Activated CD4-positive, alpha-beta T cell treated with anti-CD3 and anti-CD28 coated beads for 36 hours (primary cell): ENCODE measurements at regions not wholly inside any gene's neighbourhood (a gene's known extent, or its start where the extent isn't known, plus 50 kb on each side); places are given as distances from the start of the nearest gene placed in this dataset.

Experiments used
- ATAC-seq: fragments of 200-7000 bp; cut with Tn5 transposase; one replicate; pipeline ENCODE4 v1.10.0; 2021; ENCODE audit warnings: mild to moderate bottlenecking, moderate library complexity
- CTCF ChIA-PET: fragments of 350-600 bp; sonication (Branson Sonifier 250); formaldehyde crosslinking; loops from one replicate; lab custom pipeline; 2021; ENCODE audit warnings: antibody characterized with exemption; lab: Charles Lee
- POLR2A ChIA-PET: fragments of 350-600 bp; sonication (Branson Sonifier 250); formaldehyde crosslinking; loops from one replicate; lab custom pipeline; 2021; ENCODE audit warnings: antibody characterized with exemption, inconsistent platforms; lab: Charles Lee
- DNase-seq: peaks from one replicate; pipeline ENCODE4 v3.0.0-alpha.2; 2020
- H3K27ac Mint-ChIP-seq: one replicate; pipeline ENCODE4 v1.8.0; 2021; ENCODE audit warnings: mixed read lengths
- H3K27me3 Mint-ChIP-seq: one replicate; pipeline ENCODE4 v1.8.0; 2021; ENCODE audit warnings: mixed read lengths
- H3K36me3 Mint-ChIP-seq: one replicate; pipeline ENCODE4 v1.8.0; 2021; ENCODE audit warnings: low read depth, mixed read lengths
- H3K4me1 Mint-ChIP-seq: one replicate; pipeline ENCODE4 v1.8.0; 2021; ENCODE audit warnings: mixed read lengths
- H3K4me3 Mint-ChIP-seq: one replicate; pipeline ENCODE4 v1.8.0; 2021; ENCODE audit warnings: mild to moderate bottlenecking, moderate library complexity, mixed read lengths
- H3K9me3 Mint-ChIP-seq: one replicate; pipeline ENCODE4 v1.8.0; 2021; ENCODE audit warnings: low read depth, mixed read lengths
- intact Hi-C, 2 experiments: fragments of 100-400 bp; cut with DNase I in 1 of 2; cut with micrococcal nuclease in 1 of 2; formaldehyde crosslinking; loops; one replicate each; pipeline versions ENCODE4 v1.14.2 to v1.15.1; 2022 to 2024; cut with DNase I, micrococcal nuclease

- ATAC-seq (no peak), DNase-seq (no peak)
- ChIA-PET CTCF (interaction anchor here (0.6 kb wide), 2 partner anchors 17 to 1618 kb away, joined by 3 read pairs; no protein-coding TSS in a partner anchor), POLR2A (no interaction called here)
- no peaks in the 10 kb centered on the region for H3K36me3 Mint-ChIP-seq
- H3K4me3 Mint-ChIP-seq: no peak overlapping the region
- no peaks in the 10 kb centered on the region for H3K9me3 Mint-ChIP-seq
- no peak overlapping the region for H3K27ac Mint-ChIP-seq
- no peaks in the 10 kb centered on the region for H3K27me3 Mint-ChIP-seq
- H3K4me1 Mint-ChIP-seq: no peaks in the 10 kb centered on the region
- intact Hi-C loops: no loop called here
Observed at GRCh38 chr7:25776744-25777123, 375.3 kb upstream of the NFE2L3 start.

GRCh38 chr7:25777969-25778708, 373.9 kb upstream of the NFE2L3 start:
- POLR2A ChIA-PET: no interaction called here
- ATAC-seq: no peak

GRCh38 chr7:25779002-25779546, 372.9 kb upstream of the NFE2L3 start:
- DNase-seq (no peak), ATAC-seq (no peak)
- no peaks in the 10 kb centered on the region for H3K4me1 Mint-ChIP-seq
- H3K27ac Mint-ChIP-seq: no peak overlapping the region
- H3K36me3 Mint-ChIP-seq: no peaks in the 10 kb centered on the region
- intact Hi-C loops: no loop called here
- H3K4me3 Mint-ChIP-seq: no peak overlapping the region
- POLR2A ChIA-PET: no interaction called here
- CTCF ChIA-PET: no interaction called here
- no peaks in the 10 kb centered on the region for H3K9me3 Mint-ChIP-seq
- no peaks in the 10 kb centered on the region for H3K27me3 Mint-ChIP-seq

More at GRCh38 chr7:25777969-25778708, 373.9 kb upstream of the NFE2L3 start:
- H3K27me3 Mint-ChIP-seq: no peaks in the 10 kb centered on the region
- no peaks in the 10 kb centered on the region for H3K9me3 Mint-ChIP-seq
- CTCF ChIA-PET: no interaction called here
- no peaks in the 10 kb centered on the region for H3K4me1 Mint-ChIP-seq
- H3K36me3 Mint-ChIP-seq: no peaks in the 10 kb centered on the region
- intact Hi-C loops: no loop called here
- no peak overlapping the region for H3K27ac Mint-ChIP-seq
- no peak for DNase-seq
- no peak overlapping the region for H3K4me3 Mint-ChIP-seq

DNA sequence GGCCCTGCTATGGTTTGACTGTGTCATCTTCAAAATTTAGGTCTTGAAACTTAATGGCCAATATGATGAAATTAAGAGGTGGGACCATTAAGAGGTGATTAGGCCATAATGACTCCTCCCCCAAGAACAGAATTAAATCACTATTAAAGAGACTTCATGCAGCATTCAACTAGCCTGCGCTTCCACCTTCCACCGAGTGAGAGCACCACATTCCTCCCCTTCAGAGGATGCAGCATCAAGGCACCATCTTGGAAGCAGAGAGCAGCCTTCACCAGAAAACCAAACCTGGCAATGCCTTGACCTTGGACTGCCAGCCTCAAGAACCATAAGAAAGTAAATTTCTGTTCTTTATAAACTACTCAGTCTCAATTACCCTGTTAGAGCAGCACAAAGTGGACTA, 371.1 kb upstream of the NFE2L3 start:
- Mint-ChIP-seq H3K4me3 (no peak overlapping the region), H3K36me3 (no peaks in the 10 kb centered on the region), H3K9me3 (no peaks in the 10 kb centered on the region), H3K27me3 (peaks cover 4% of the 10 kb centered on the region), H3K4me1 (no peaks in the 10 kb centered on the region), H3K27ac (no peak overlapping the region)
- ChIA-PET CTCF (no interaction called here), POLR2A (no interaction called here)
- DNase-seq (no peak), ATAC-seq (no peak)
- intact Hi-C loops: no loop called here

- H3K36me3 Mint-ChIP-seq: no peaks in the 10 kb centered on the region
- ATAC-seq: no peak
- H3K27me3 Mint-ChIP-seq: peaks cover 4% of the 10 kb centered on the region
- no peak overlapping the region for H3K4me3 Mint-ChIP-seq
- H3K27ac Mint-ChIP-seq: no peak overlapping the region
- CTCF ChIA-PET: interaction anchor here (0.6 kb wide), 1 partner anchor 234 kb away, joined by 3 read pairs; no protein-coding TSS in a partner anchor
- no peak for DNase-seq
- no peaks in the 10 kb centered on the region for H3K4me1 Mint-ChIP-seq
- POLR2A ChIA-PET: no interaction called here
- no peaks in the 10 kb centered on the region for H3K9me3 Mint-ChIP-seq
- intact Hi-C loops: no loop called here
Observed at GRCh38 chr7:25781704-25782103, 370.3 kb upstream of the NFE2L3 start.

DNA sequence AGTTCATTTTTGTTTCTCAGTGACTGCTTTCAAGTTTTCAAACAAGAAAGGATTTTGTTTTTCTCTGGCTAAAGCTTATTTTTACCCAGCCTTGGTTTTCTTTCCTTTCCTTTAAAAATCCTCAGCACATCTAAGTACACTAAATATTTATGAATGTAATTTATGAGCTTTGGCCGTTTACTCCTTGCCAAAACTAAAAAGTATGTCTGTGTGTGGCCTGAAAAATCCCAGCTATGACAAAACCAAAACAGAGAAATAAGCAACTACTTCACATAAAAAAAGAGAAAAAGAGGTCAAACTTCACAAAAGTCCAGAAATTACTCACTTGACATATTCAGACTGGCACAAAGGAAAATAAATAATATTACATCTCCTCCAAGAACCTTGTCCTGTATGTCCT, 365.1 kb upstream of the NFE2L3 start:
- DNase-seq (no peak), ATAC-seq (no peak)
- Mint-ChIP-seq H3K9me3 (no peaks in the 10 kb centered on the region), H3K27me3 (peaks cover 6% of the 10 kb centered on the region), H3K36me3 (no peaks in the 10 kb centered on the region), H3K4me3 (no peak overlapping the region), H3K27ac (no peak overlapping the region), H3K4me1 (no peaks in the 10 kb centered on the region)
- CTCF ChIA-PET: interaction anchor here (0.6 to 0.7 kb wide), 2 partner anchors 100 to 200 kb away, joined by 3 read pairs; no protein-coding TSS in a partner anchor
- intact Hi-C loops: no loop called here
- POLR2A ChIA-PET: no interaction called here

DNA sequence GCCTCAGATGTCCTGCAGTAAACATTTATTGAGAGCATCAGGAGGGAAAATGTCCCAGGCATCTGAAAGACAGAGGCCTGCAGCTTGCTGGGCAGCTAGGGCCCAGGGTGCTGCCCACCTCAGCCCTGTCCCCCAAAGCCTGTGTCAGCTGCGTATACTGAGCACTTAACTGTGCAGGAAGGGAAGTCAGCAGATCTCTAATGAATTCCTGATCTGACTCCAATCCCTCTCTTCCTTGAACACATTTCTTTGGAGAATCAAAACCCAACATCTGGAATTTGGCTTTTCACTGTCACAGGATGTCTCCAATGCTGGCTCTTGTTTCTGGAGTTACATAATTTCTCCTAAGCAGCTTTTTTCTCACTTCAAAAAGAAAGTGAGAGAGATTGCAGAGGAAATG, 364.7 kb upstream of the NFE2L3 start:
- ChIA-PET POLR2A (no interaction called here), CTCF (interaction anchor here (0.6 to 0.7 kb wide), 2 partner anchors 101 to 200 kb away, joined by 3 read pairs; no protein-coding TSS in a partner anchor)
- H3K27me3 Mint-ChIP-seq: peaks cover 6% of the 10 kb centered on the region
- no peak for ATAC-seq
- H3K9me3 Mint-ChIP-seq: no peaks in the 10 kb centered on the region
- no peaks in the 10 kb centered on the region for H3K36me3 Mint-ChIP-seq
- H3K4me1 Mint-ChIP-seq: no peaks in the 10 kb centered on the region
- no peak overlapping the region for H3K27ac Mint-ChIP-seq
- DNase-seq: no peak
- no peak overlapping the region for H3K4me3 Mint-ChIP-seq
- intact Hi-C loops: no loop called here

DNA sequence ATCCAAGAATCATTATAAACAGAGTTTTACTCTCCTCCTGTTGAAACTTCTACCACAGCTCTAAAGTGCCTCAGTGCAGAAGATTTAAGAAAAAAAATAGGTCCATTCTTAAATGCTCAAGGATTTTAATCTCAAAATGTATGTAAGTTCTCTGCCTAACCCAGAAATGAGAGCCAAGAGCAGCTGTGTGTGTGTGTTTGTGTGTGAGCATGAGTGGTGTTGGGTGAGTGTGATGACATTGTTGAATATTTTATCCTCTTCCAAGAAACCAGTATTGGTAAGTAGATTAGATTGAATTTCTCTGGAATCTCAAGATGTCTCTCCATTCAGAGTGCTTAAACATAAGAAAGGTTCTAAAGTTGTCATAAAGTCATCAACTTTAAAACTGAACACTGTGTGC, 363.6 kb upstream of the NFE2L3 start:
- no peaks in the 10 kb centered on the region for H3K9me3 Mint-ChIP-seq
- ChIA-PET POLR2A (no interaction called here), CTCF (no interaction called here)
- H3K36me3 Mint-ChIP-seq: no peaks in the 10 kb centered on the region
- intact Hi-C loops: no loop called here
- no peak overlapping the region for H3K4me3 Mint-ChIP-seq
- H3K4me1 Mint-ChIP-seq: no peaks in the 10 kb centered on the region
- DNase-seq (no peak), ATAC-seq (no peak)
- H3K27me3 Mint-ChIP-seq: peaks cover 10% of the 10 kb centered on the region
- H3K27ac Mint-ChIP-seq: no peak overlapping the region

DNA sequence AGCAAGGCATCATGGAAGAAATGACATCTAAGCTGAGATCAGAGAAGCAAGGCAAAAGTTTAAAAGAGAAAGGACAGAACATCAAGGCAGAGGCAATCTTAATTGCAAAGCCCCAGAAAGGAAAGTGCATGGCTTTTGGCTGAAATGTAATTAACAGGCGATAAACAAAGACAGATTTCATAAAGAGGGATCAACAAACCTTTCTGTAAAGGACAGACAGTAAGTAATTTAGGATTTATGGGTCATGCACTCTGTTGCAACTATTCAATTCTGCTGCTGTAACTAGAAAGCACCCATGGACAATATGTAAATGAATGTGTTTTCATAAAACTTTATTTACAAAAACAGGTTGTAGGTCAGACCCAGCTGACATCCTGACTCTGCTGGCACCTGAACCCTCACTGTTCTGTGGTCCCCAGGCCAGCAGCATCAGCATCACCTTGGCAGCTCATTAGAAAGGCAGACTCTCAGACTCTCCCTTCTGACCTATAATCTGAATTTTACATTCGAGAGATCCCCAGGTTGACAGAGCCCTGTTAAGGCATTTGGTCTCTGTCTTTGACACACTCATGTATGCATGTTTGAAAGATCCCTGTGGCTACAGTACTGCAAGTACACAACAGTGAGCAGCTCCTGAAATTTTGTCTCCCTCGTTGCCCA, 362.9 kb upstream of the NFE2L3 start:
- H3K4me3 Mint-ChIP-seq: no peak overlapping the region
- H3K27ac Mint-ChIP-seq: no peak overlapping the region
- no peaks in the 10 kb centered on the region for H3K4me1 Mint-ChIP-seq
- no peaks in the 10 kb centered on the region for H3K9me3 Mint-ChIP-seq
- DNase-seq (no peak), ATAC-seq (no peak)
- intact Hi-C loops: no loop called here
- POLR2A ChIA-PET: no interaction called here
- CTCF ChIA-PET: no interaction called here
- peaks cover 13% of the 10 kb centered on the region for H3K27me3 Mint-ChIP-seq
- H3K36me3 Mint-ChIP-seq: no peaks in the 10 kb centered on the region

- no peak overlapping the region for H3K27ac Mint-ChIP-seq
- no peaks in the 10 kb centered on the region for H3K36me3 Mint-ChIP-seq
- peaks cover 16% of the 10 kb centered on the region for H3K27me3 Mint-ChIP-seq
- no peaks in the 10 kb centered on the region for H3K4me1 Mint-ChIP-seq
- ChIA-PET POLR2A (no interaction called here), CTCF (no interaction called here)
- H3K9me3 Mint-ChIP-seq: no peaks in the 10 kb centered on the region
- DNase-seq (no peak), ATAC-seq (no peak)
- no peak overlapping the region for H3K4me3 Mint-ChIP-seq
- intact Hi-C loops: no loop called here
Observed at GRCh38 chr7:25789701-25790640, 362.0 kb upstream of the NFE2L3 start.

- DNase-seq (no peak), ATAC-seq (no peak)
- no peaks in the 10 kb centered on the region for H3K9me3 Mint-ChIP-seq
- no peaks in the 10 kb centered on the region for H3K4me1 Mint-ChIP-seq
- POLR2A ChIA-PET: no interaction called here
- CTCF ChIA-PET: no interaction called here
- no peaks in the 10 kb centered on the region for H3K36me3 Mint-ChIP-seq
- no peak overlapping the region for H3K4me3 Mint-ChIP-seq
- peaks cover 12% of the 10 kb centered on the region for H3K27me3 Mint-ChIP-seq
- no peak overlapping the region for H3K27ac Mint-ChIP-seq
- intact Hi-C loops: no loop called here
Observed at GRCh38 chr7:25790963-25791362, 361.0 kb upstream of the NFE2L3 start.
